22Rv1 (cell line): ENCODE measurements at regions not wholly inside any gene's neighbourhood (a gene's known extent, or its start where the extent isn't known, plus 50 kb on each side); places are given as distances from the start of the nearest gene placed in this dataset.

ENCODE experiments used
- H3K27ac ChIP-seq: fragments of 450-650 bp; 2 replicates; pipeline ENCODE4 v1.5.1; 2017
- ZFX ChIP-seq: fragments of 450-650 bp; IDR thresholded peaks from 2 replicates; pipeline ENCODE4 v1.6.1; 2017; ENCODE audit warnings: antibody characterized with exemption, borderline replicate concordance
- TF ChIP-seq, protein P1 (sequence below): fragments of 450-650 bp; IDR thresholded peaks from 2 replicates; pipeline ENCODE4 v1.5.1; 2017; ENCODE audit warnings: mild to moderate bottlenecking

DNA sequence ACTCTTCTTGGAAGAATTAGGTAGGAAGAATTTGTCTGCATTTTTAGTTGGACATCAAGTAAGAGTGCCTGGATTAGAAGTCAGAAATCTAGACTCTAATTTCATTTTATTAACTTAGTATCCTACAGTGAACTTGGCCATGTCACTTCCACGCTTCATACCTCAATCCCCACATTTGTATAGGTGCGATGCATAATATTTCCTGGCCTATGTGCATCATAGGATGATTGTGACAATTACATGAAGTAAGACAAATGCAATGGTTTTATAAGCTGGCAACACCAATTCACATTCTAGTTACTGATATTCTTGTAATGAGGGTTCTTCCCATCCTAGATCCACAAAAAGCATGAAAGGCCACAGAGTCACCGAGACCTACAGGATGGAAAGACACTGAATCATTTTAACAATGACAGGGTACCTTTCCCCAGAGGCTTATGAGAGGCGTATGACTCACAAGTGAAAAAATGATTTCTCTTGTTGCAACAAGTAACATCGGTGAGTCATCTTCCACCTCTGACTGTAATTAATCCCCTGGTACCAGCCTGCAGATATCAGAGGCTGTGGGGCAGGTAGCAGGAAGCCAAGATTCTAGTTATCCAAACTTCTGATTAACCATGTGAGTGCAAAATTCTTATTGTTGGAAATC lies 56.0 kb upstream of the OR5AK2 start:
- H3K27ac ChIP-seq, result no peak overlapping the region
- TF ChIP-seq ZFX, result no peak
- TF ChIP-seq, protein P1, sequence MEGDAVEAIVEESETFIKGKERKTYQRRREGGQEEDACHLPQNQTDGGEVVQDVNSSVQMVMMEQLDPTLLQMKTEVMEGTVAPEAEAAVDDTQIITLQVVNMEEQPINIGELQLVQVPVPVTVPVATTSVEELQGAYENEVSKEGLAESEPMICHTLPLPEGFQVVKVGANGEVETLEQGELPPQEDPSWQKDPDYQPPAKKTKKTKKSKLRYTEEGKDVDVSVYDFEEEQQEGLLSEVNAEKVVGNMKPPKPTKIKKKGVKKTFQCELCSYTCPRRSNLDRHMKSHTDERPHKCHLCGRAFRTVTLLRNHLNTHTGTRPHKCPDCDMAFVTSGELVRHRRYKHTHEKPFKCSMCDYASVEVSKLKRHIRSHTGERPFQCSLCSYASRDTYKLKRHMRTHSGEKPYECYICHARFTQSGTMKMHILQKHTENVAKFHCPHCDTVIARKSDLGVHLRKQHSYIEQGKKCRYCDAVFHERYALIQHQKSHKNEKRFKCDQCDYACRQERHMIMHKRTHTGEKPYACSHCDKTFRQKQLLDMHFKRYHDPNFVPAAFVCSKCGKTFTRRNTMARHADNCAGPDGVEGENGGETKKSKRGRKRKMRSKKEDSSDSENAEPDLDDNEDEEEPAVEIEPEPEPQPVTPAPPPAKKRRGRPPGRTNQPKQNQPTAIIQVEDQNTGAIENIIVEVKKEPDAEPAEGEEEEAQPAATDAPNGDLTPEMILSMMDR, result no peak

DNA sequence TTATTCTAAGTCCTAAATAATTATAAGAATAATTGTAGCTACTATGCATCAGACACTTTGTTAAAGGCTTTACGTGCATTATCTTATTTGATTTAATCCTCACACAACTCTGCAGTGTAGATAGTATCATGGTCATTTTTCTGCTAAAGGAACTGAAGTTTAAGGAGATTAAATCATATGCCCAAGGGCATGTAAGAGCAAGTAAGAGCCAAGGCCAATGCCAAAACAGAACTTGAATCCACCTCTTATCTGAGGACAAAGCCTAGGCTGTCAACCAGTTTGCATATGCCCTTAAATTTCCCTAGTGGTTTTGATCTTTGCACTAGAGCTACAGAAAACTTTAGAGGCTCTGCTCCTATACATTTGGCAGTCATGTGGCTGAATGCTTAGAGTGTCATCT lies 65.6 kb upstream of the OR5AK2 start:
- TF ChIP-seq ZFX, result no peak
- TF ChIP-seq, protein P1, result no peak
- H3K27ac ChIP-seq, result no peak overlapping the region

DNA sequence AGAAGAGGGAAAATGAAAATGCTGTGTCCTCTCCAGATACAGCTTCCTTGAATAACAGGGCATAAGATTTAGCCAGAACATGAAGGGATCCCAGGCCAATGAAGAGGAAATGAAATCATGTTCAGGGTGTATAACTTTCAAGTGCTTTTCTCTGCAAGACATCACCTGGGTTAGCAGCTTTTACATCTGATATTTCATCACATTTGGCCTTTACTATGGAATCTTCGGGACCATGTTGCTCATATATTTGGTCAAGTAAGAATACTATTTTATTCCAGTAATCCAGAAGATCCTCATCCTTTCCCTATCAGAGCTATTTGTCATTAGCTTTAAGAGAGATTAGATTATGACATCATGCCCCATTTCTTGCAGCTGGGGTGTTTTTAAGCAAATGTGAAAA lies 66.3 kb upstream of the OR5AK2 start:
- TF ChIP-seq, protein P1, result no peak
- TF ChIP-seq ZFX, result no peak
- H3K27ac ChIP-seq, result no peak overlapping the region

DNA sequence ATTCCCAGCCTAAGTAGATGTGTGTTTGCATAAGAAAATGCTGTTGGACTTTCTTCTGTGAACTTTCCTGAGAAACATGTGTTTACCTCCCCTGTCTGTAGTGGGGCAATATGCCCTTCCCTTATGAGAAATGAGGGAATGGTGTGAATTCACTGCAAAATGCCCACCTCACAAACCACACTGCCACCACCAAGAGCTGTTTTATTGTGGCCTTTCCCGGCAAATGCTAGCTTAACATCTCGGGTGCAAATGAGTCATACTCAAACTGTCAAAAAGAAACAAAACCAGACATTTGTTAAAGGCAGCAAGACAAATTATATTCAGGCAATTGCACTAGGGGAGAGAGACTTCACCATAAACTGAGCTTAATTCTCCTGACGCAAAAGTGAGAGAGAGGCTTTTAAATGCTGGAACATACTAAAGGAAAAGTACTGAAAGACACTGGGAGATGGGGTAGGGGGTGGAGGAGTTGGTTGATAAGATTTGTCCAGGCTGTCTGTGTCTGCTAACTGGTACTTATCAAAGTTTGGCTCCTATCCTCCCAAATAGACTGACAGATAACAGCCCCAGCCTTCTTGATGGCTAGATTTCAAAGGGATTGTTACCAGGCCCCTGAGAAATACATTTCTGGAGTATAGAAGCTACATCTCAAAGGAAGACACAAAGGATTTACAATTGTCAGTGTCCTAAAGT lies 70.9 kb upstream of the OR5AK2 start:
- TF ChIP-seq, protein P1, result no peak
- TF ChIP-seq ZFX, result no peak
- H3K27ac ChIP-seq, result no peak overlapping the region

DNA sequence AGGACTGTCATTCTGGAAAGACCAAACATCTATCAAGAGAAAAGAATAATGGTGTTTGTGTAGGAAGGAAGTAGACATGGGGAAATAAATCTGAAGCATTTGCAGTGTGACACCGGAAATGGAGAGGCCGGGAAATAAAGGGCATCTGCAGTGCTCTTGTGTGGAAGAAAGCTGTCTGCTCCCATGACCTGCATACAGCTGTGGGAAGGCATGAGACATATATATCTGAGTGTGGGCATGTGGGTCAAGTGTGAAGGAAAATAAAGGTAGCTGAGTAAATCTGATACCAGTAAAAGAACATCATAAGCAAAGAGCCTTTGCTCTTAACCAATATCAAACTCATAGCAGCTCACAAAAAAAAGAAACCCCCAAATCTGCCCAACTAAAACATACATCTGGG lies 72.1 kb upstream of the OR5AK2 start:
- TF ChIP-seq ZFX, result no peak
- TF ChIP-seq, protein P1, result no peak
- no peak overlapping the region for H3K27ac ChIP-seq

DNA sequence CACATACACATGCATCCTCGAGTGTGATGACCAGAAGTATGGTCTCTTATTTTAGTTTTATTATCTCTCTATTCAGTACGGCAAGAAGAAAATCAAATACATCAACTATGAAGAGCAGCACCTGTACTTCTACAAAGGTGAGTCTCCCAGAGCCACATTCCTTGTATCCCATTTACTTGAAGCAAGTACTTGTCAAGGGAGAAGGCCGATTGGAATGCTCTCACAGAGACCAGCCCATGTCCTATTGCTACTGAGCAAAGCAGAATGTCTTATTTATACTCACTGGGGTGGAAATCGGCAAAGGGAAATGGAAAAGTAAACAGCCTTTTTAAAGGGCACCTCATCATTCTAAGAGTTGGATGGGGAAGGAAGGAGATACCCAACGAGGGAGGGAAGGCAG lies 72.6 kb upstream of the OR5AK2 start:
- H3K27ac ChIP-seq, result no peak overlapping the region
- no peak for TF ChIP-seq ZFX
- TF ChIP-seq, protein P1, result no peak

DNA sequence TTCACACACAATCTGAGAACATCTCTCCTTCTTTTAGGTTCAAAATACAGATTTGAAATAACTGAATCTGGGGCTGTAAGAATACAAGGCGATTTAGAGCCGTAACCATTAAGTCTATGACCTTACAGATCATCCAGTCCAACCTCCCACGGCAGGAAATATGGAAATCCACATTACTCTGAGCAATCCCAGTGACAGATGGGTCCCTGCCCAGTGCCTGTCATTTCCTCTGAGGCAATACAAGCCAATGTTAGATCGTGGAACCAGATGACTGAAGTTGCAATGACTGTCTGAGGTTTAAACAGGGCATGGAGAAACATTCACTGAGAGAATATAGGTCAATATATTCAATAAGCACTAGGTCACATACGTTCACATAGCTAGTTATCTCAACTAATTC lies 77.4 kb upstream of the OR5AK2 start:
- no peak for TF ChIP-seq ZFX
- no peak overlapping the region for H3K27ac ChIP-seq

DNA sequence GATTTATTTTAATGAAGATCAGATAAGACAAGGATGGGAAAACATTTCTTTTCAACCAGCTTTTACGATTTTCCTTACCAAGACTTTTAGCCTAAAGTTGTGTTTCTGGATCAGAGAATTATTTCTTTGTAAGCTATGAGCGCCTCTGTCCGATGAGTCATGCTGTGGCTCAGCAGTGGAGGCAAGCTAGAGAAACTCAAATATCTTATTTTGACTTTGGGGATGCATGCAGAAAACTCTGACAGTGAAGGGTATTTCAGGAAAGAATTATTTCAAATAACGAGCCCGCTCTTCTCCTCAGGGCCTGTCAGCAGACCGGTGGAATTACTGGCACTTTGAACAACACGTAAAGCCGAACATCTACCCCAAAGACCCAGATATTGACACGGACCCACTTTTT lies 77.9 kb upstream of the OR5AK2 start:
- no peak overlapping the region for H3K27ac ChIP-seq
- TF ChIP-seq ZFX, result no peak
- TF ChIP-seq, protein P1, result no peak
